PC-3 (cell line): ENCODE measurements at regions not wholly inside any gene's neighbourhood (a gene's known extent, or its start where the extent isn't known, plus 50 kb on each side); places are given as distances from the start of the nearest gene placed in this dataset.

Source experiments
- ATAC-seq: fragments of 200-7000 bp; cut with Tn5 transposase; 2 replicates; pipeline ENCODE4 v1.9.1; 2020; ENCODE audit warnings: mild to moderate bottlenecking, moderate library complexity
- BruUV-seq: library from RNA; stranded (reverse); fragments of 400-500 nt; replicated peaks from 2 replicates; lab custom pipeline; 2021; lab: Mats Ljungman, UMichigan
- CTCF ChIA-PET: fragments of 300-600 bp; sonication (Branson Sonifier 250); formaldehyde crosslinking; loops from one replicate; lab custom pipeline; 2022; ENCODE audit warnings: antibody characterized with exemption; lab: Charles Lee
- POLR2A ChIA-PET: fragments of 300-600 bp; sonication (Branson Sonifier 250); formaldehyde crosslinking; loops from one replicate; lab custom pipeline; 2022; ENCODE audit warnings: antibody characterized with exemption; ENCODE audit not compliant: unreplicated experiment; lab: Charles Lee
- DNase-seq: peaks from one replicate; pipeline ENCODE4 v3.0.0-alpha.2; 2015
- H2AFZ ChIP-seq: fragments of 300-600 bp; sonication (generic); 2 replicates; pipeline ENCODE4 v1.6.0; 2016; ENCODE audit warnings: antibody characterized with exemption, low read length
- H3F3A ChIP-seq: fragments of 300-600 bp; sonication (generic); one replicate; pipeline ENCODE4 v1.6.0; 2017; ENCODE audit warnings: antibody characterized with exemption, low read length, control low read depth, mild to moderate bottlenecking; ENCODE audit not compliant: unreplicated experiment
- H3K27ac ChIP-seq: fragments of 300-600 bp; sonication (generic); 2 replicates; pipeline ENCODE4 v1.5.1; 2016; ENCODE audit warnings: mild to moderate bottlenecking, low read length
- H3K27me3 ChIP-seq: fragments of 300-600 bp; sonication (generic); 2 replicates; pipeline ENCODE4 v1.6.1; 2016; ENCODE audit warnings: low read length, mixed read lengths
- H3K36me3 ChIP-seq: fragments of 300-600 bp; sonication (generic); 2 replicates; pipeline ENCODE4 v1.6.1; 2016; ENCODE audit warnings: low read depth, mixed run types, low read length, mixed read lengths
- H3K4me1 ChIP-seq: fragments of 300-600 bp; sonication (generic); 2 replicates; pipeline ENCODE4 v1.5.1; 2016; ENCODE audit warnings: low read length; ENCODE audit not compliant: insufficient read depth
- H3K4me2 ChIP-seq: fragments of 300-600 bp; sonication (generic); 2 replicates; pipeline ENCODE4 v1.6.0; 2016; ENCODE audit warnings: low read length
- H3K4me3 ChIP-seq: fragments of 300-600 bp; sonication (generic); 2 replicates; pipeline ENCODE4 v1.5.1; 2016; ENCODE audit warnings: mild to moderate bottlenecking, low read length, mixed read lengths
- H3K79me2 ChIP-seq: fragments of 300-600 bp; sonication (generic); 2 replicates; pipeline ENCODE4 v1.6.1; 2017; ENCODE audit warnings: low read length, mixed read lengths
- H3K9ac ChIP-seq: fragments of 300-600 bp; sonication (generic); 2 replicates; pipeline ENCODE4 v1.6.0; 2016; ENCODE audit warnings: mild to moderate bottlenecking, low read length
- H3K9me2 ChIP-seq: fragments of 300-600 bp; sonication (generic); replicated peaks from 2 replicates; pipeline ENCODE4 v1.6.1; 2016; ENCODE audit warnings: mixed run types, low read length, mixed read lengths
- H3K9me3 ChIP-seq: fragments of 300-600 bp; sonication (generic); 2 replicates; pipeline ENCODE4 v1.6.1; 2016; ENCODE audit warnings: low read length, mixed read lengths
- H4K20me1 ChIP-seq: fragments of 300-600 bp; sonication (generic); 2 replicates; pipeline ENCODE4 v1.6.1; 2016; ENCODE audit warnings: low read length, mixed read lengths
- CTCF ChIP-seq: fragments of 300-600 bp; sonication (generic); conservative IDR thresholded peaks from 2 replicates; pipeline ENCODE4 v1.5.1; 2017; ENCODE audit warnings: antibody characterized with exemption, low read depth, mild to moderate bottlenecking, low read length
- EZH2 ChIP-seq: fragments of 300-600 bp; sonication (generic); IDR thresholded peaks from one replicate; pipeline ENCODE4 v1.6.1; 2017; ENCODE audit warnings: antibody characterized with exemption, mild to moderate bottlenecking, low read length; ENCODE audit not compliant: unreplicated experiment
- EZH2phosphoT487 ChIP-seq: fragments of 300-600 bp; sonication (generic); IDR thresholded peaks from 2 replicates; pipeline ENCODE4 v1.6.1; 2018; ENCODE audit warnings: mild to moderate bottlenecking, antibody characterized with exemption, low read length, borderline replicate concordance
- intact Hi-C: fragments of 100-400 bp; cut with micrococcal nuclease; formaldehyde crosslinking; loops from 2 replicates; pipeline ENCODE4 v1.9.0; 2023

- peaks cover 18% of the 10 kb centered on the region for H3K4me1 ChIP-seq
- CTCF ChIA-PET: no interaction called here
- H3K27ac ChIP-seq: no peak overlapping the region
Measured at GRCh38 chr6:25167961-25168360, 111.2 kb upstream of the CARMIL1 start.

GRCh38 chr6:25168637-25169036 lies 110.5 kb upstream of the CARMIL1 start:
- no peaks in the 10 kb centered on the region for H3K36me3 ChIP-seq
- H3K4me2 ChIP-seq: no peak overlapping the region
- no peak overlapping the region for H3K27ac ChIP-seq
- H4K20me1 ChIP-seq: no peaks in the 10 kb centered on the region
- H3K9me3 ChIP-seq: no peaks in the 10 kb centered on the region
- DNase-seq (no peak), ATAC-seq (no peak)
- H3F3A ChIP-seq: peaks cover 6% of the 10 kb centered on the region
- ChIA-PET POLR2A (no interaction called here), CTCF (no interaction called here)
- TF ChIP-seq CTCF (no peak), EZH2phosphoT487 (no peak), EZH2 (no peak)
- intact Hi-C loops: no loop called here
- no peak overlapping the region for H3K4me3 ChIP-seq
- H2AFZ ChIP-seq: no peak overlapping the region
- H3K9ac ChIP-seq: no peak overlapping the region
- no peaks in the 10 kb centered on the region for H3K9me2 ChIP-seq
- H3K4me1 ChIP-seq: peaks cover 25% of the 10 kb centered on the region
- no peaks in the 10 kb centered on the region for H3K27me3 ChIP-seq
- no peaks in the 10 kb centered on the region for H3K79me2 ChIP-seq
- no TSS peak for BruUV-seq

More at GRCh38 chr6:25167961-25168360, 111.2 kb upstream of the CARMIL1 start:
- TF ChIP-seq EZH2 (no peak), CTCF (no peak), EZH2phosphoT487 (no peak)
- no peaks in the 10 kb centered on the region for H4K20me1 ChIP-seq
- ATAC-seq (no peak), DNase-seq (no peak)
- no peaks in the 10 kb centered on the region for H3K9me3 ChIP-seq
- H3F3A ChIP-seq: no peaks in the 10 kb centered on the region
- intact Hi-C loops: no loop called here
- no peaks in the 10 kb centered on the region for H3K27me3 ChIP-seq
- H3K9me2 ChIP-seq: no peaks in the 10 kb centered on the region
- BruUV-seq: no TSS peak
- H3K9ac ChIP-seq: no peak overlapping the region
- no peaks in the 10 kb centered on the region for H3K79me2 ChIP-seq
- H3K4me2 ChIP-seq: no peak overlapping the region
- H3K4me3 ChIP-seq: no peak overlapping the region
- H3K36me3 ChIP-seq: no peaks in the 10 kb centered on the region
- H2AFZ ChIP-seq: no peak overlapping the region
- POLR2A ChIA-PET: no interaction called here

- Histone ChIP-seq H3K27ac (no peak overlapping the region), H3K79me2 (no peaks in the 10 kb centered on the region), H3K4me1 (peaks cover 32% of the 10 kb centered on the region), H3K36me3 (no peaks in the 10 kb centered on the region), H3K4me2 (no peak overlapping the region), H3F3A (peaks cover 11% of the 10 kb centered on the region), H4K20me1 (no peaks in the 10 kb centered on the region), H3K9me3 (no peaks in the 10 kb centered on the region), H2AFZ (no peak overlapping the region), H3K4me3 (no peak overlapping the region), H3K27me3 (no peaks in the 10 kb centered on the region), H3K9me2 (no peaks in the 10 kb centered on the region), H3K9ac (no peak overlapping the region)
- no peak for TF ChIP-seq EZH2
- no peak for TF ChIP-seq CTCF
- CTCF ChIA-PET: no interaction called here
- no peak for DNase-seq
- POLR2A ChIA-PET: interaction anchor here (0.6 kb wide), 1 partner anchor 46 kb away, joined by 3 read pairs; no protein-coding TSS in a partner anchor
- BruUV-seq: no TSS peak
- ATAC-seq: no peak
- intact Hi-C loops: no loop called here
Measured at GRCh38 chr6:25169553-25169952, 109.6 kb upstream of the CARMIL1 start.
